ENCODE measurements at regions not wholly inside any gene's neighbourhood (a gene's known extent, or its start where the extent isn't known, plus 50 kb on each side); places are given as distances from the start of the nearest gene placed in this dataset.

DNA sequence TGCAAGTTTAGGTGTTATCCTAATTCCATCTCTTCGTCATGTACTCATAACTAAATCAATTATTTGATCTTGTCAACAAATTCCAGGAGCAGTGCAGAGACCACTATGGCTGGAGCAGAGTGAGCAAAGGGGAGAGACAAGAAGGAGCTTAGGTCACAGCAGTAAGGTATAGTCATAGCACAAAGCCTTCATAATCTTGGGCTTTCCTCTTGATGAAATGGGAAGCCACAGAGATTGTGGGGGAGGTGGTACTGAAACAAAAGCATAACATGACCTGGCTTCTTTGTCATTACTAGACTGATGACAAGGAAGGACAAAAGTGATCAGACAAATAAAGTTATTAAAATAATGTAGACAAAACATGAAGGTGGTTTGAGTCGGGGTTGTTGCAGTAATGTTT, 60.1 kb upstream of the PTGS2 start:
- ChIA-PET POLR2A (no interaction called here), CTCF (no interaction called here)
- Mint-ChIP-seq H3K27me3 (no peaks in the 10 kb centered on the region), H3K27ac (no peak overlapping the region), H3K4me3 (no peak overlapping the region), H3K9me3 (ENCODE audit: insufficient read depth) (no peaks in the 10 kb centered on the region), H3K4me1 (no peaks in the 10 kb centered on the region)
- intact Hi-C loops (cut with micrococcal nuclease), result no loop called here
- H3K36me3 ChIP-seq (replicated peaks in 1 of 2; ENCODE audit: control extremely low read depth in 1 of 2, control insufficient read depth in 1 of 2, extremely low read depth in 1 of 2, insufficient read depth in 2 of 2, low read length in 1 of 2), result no peaks in the 10 kb centered on the region
- WGBS (ENCODE audit: insufficient coverage), result 78% methylated on average over 1 of the region's 2 CpGs
- no peak for TF ChIP-seq EZH2 (IDR thresholded peaks at IDR 0.05; ENCODE audit: borderline replicate concordance, insufficient read depth, low read depth, low read length, poor library complexity, severe bottlenecking)
- TF ChIP-seq, protein P1, sequence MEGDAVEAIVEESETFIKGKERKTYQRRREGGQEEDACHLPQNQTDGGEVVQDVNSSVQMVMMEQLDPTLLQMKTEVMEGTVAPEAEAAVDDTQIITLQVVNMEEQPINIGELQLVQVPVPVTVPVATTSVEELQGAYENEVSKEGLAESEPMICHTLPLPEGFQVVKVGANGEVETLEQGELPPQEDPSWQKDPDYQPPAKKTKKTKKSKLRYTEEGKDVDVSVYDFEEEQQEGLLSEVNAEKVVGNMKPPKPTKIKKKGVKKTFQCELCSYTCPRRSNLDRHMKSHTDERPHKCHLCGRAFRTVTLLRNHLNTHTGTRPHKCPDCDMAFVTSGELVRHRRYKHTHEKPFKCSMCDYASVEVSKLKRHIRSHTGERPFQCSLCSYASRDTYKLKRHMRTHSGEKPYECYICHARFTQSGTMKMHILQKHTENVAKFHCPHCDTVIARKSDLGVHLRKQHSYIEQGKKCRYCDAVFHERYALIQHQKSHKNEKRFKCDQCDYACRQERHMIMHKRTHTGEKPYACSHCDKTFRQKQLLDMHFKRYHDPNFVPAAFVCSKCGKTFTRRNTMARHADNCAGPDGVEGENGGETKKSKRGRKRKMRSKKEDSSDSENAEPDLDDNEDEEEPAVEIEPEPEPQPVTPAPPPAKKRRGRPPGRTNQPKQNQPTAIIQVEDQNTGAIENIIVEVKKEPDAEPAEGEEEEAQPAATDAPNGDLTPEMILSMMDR (IDR thresholded peaks at IDR 0.05), result no peak
- ATAC-seq (ENCODE audit: low read depth), result no peak
- no peak overlapping the region for H3K9ac ChIP-seq (ENCODE audit: low read length)
- H3K4me1 ChIP-seq (ENCODE audit: control insufficient read depth in 2 of 2, insufficient read depth in 2 of 2, low read length in 2 of 2), result no peaks in the 10 kb centered on the region
- H2AFZ ChIP-seq (ENCODE audit: insufficient read depth, low read depth, low read length, poor library complexity, severe bottlenecking), result no peak overlapping the region
- DNase-seq, result no peak
- H3K27me3 ChIP-seq (replicated peaks in 1 of 4; ENCODE audit: control extremely low read depth in 1 of 4, control insufficient read depth in 3 of 4, insufficient read depth in 4 of 4, low read length in 3 of 4), result no peaks in the 10 kb centered on the region
- no peak overlapping the region for H3K4me3 ChIP-seq (ENCODE audit: control extremely low read depth in 1 of 5, extremely low read depth in 1 of 5, insufficient read depth in 1 of 5, low read depth in 2 of 5, low read length in 4 of 5)
- H3K27ac ChIP-seq (ENCODE audit: low read length in 2 of 2), result no peak overlapping the region
- H3K9me3 ChIP-seq (ENCODE audit: control extremely low read depth in 1 of 3, control insufficient read depth in 2 of 3, insufficient read depth in 1 of 3, low read length in 2 of 3), result no peaks in the 10 kb centered on the region
- no peak overlapping the region for H3K4me2 ChIP-seq (replicated peaks; ENCODE audit: low read depth, low read length, poor library complexity, severe bottlenecking)
- H3K79me2 ChIP-seq (ENCODE audit: control insufficient read depth, insufficient read depth, low read length), result no peaks in the 10 kb centered on the region
- H4K20me1 ChIP-seq (ENCODE audit: control insufficient read depth, insufficient read depth, low read length, poor library complexity, severe bottlenecking), result no peaks in the 10 kb centered on the region

DNA sequence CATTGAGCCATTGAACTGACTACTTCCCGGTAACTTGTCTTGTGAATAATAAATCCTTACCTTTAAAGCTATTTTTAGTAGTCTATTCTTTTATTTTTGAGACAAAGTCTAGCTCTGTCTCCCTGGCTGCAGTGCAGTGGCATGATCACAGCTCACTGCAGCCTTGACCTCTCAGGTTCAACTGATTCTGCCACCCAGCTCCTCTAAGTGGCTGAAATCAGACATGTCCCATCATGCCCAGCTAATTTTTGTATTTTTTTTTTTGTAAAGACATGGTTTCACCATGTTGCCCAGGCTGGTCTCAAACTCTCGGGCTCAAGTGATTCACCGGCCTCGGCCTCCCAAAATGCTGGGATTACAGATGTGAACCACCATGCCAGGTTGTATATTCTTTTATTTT, 59.3 kb upstream of the PTGS2 start:
- ChIA-PET CTCF (no interaction called here), POLR2A (no interaction called here)
- intact Hi-C loops (cut with micrococcal nuclease), result no loop called here
- Mint-ChIP-seq H3K27me3 (no peaks in the 10 kb centered on the region), H3K9me3 (ENCODE audit: insufficient read depth) (no peaks in the 10 kb centered on the region), H3K4me3 (no peak overlapping the region), H3K27ac (no peak overlapping the region), H3K4me1 (no peaks in the 10 kb centered on the region)
- Histone ChIP-seq H3K36me3 (replicated peaks in 1 of 2; ENCODE audit: control extremely low read depth in 1 of 2, control insufficient read depth in 1 of 2, extremely low read depth in 1 of 2, insufficient read depth in 2 of 2, low read length in 1 of 2) (no peaks in the 10 kb centered on the region), H3K27me3 (replicated peaks in 1 of 4; ENCODE audit: control extremely low read depth in 1 of 4, control insufficient read depth in 3 of 4, insufficient read depth in 4 of 4, low read length in 3 of 4) (no peaks in the 10 kb centered on the region), H3K27ac (ENCODE audit: low read length in 2 of 2) (no peak overlapping the region), H2AFZ (ENCODE audit: insufficient read depth, low read depth, low read length, poor library complexity, severe bottlenecking) (no peak overlapping the region), H3K4me1 (ENCODE audit: control insufficient read depth in 2 of 2, insufficient read depth in 2 of 2, low read length in 2 of 2) (no peaks in the 10 kb centered on the region), H3K4me3 (ENCODE audit: control extremely low read depth in 1 of 5, extremely low read depth in 1 of 5, insufficient read depth in 1 of 5, low read depth in 2 of 5, low read length in 4 of 5) (no peak overlapping the region), H3K9ac (ENCODE audit: low read length) (no peak overlapping the region), H4K20me1 (ENCODE audit: control insufficient read depth, insufficient read depth, low read length, poor library complexity, severe bottlenecking) (no peaks in the 10 kb centered on the region), H3K4me2 (replicated peaks; ENCODE audit: low read depth, low read length, poor library complexity, severe bottlenecking) (no peak overlapping the region), H3K79me2 (ENCODE audit: control insufficient read depth, insufficient read depth, low read length) (no peaks in the 10 kb centered on the region), H3K9me3 (ENCODE audit: control extremely low read depth in 1 of 3, control insufficient read depth in 2 of 3, insufficient read depth in 1 of 3, low read length in 2 of 3) (no peaks in the 10 kb centered on the region)
- DNase-seq (no peak), ATAC-seq (ENCODE audit: low read depth) (no peak)
- TF ChIP-seq EZH2 (IDR thresholded peaks at IDR 0.05; ENCODE audit: borderline replicate concordance, insufficient read depth, low read depth, low read length, poor library complexity, severe bottlenecking), result no peak
- TF ChIP-seq, protein P1 (IDR thresholded peaks at IDR 0.05), result no peak
- WGBS (ENCODE audit: insufficient coverage), result no CpG with 5 or more reads among the region's 4 CpGs

Measured in B cell (primary cell).